Astrocyte (in vitro differentiated cells and primary cell): ENCODE measurements at regions not wholly inside any gene's neighbourhood (a gene's known extent, or its start where the extent isn't known, plus 50 kb on each side); places are given as distances from the start of the nearest gene placed in this dataset.

Source experiments
- DNase-seq: peaks from one replicate; pipeline ENCODE4 v3.0.0-alpha.2; 2010; ENCODE audit warnings: low read depth
- FAIRE-seq: peaks from 2 replicates; lab custom pipeline; 2011; peaks lifted over from hg19 to GRCh38; lab: Jason Lieb, UNC
- H2AFZ ChIP-seq: 2 replicates; pipeline ENCODE4 v1.6.0; 2012; ENCODE audit warnings: low read depth, low read length, inconsistent platforms
- H3K27ac ChIP-seq: 2 replicates; pipeline ENCODE4 v1.5.1; 2011; ENCODE audit warnings: low read depth, low read length, inconsistent platforms
- H3K27me3 ChIP-seq: 2 replicates; pipeline ENCODE4 v1.6.0; 2011; ENCODE audit warnings: low read length, inconsistent platforms; ENCODE audit not compliant: insufficient read depth
- H3K36me3 ChIP-seq: 2 replicates; pipeline ENCODE4 v1.5.1; 2011; ENCODE audit warnings: low read length, inconsistent platforms; ENCODE audit not compliant: insufficient read depth
- H3K4me1 ChIP-seq: 2 replicates; pipeline ENCODE4 v1.5.1; 2011; ENCODE audit warnings: low read length, inconsistent platforms; ENCODE audit not compliant: insufficient read depth
- H3K4me2 ChIP-seq: 2 replicates; pipeline ENCODE4 v1.6.0; 2012; ENCODE audit warnings: low read length, inconsistent platforms
- H3K4me3 ChIP-seq: 2 replicates; pipeline ENCODE4 v1.5.1; 2011; ENCODE audit warnings: low read depth, mild to moderate bottlenecking, low read length, inconsistent platforms; ENCODE audit not compliant: insufficient read depth
- H3K79me2 ChIP-seq: 2 replicates; pipeline ENCODE4 v1.6.0; 2012; ENCODE audit warnings: mild to moderate bottlenecking, low read length, inconsistent platforms; ENCODE audit not compliant: insufficient read depth
- H3K9ac ChIP-seq: 2 replicates; pipeline ENCODE4 v1.6.0; 2012; ENCODE audit warnings: mild to moderate bottlenecking, low read length, inconsistent platforms
- H3K9me3 ChIP-seq: 2 replicates; pipeline ENCODE4 v1.5.1; 2012; ENCODE audit warnings: low read depth, mild to moderate bottlenecking, low read length, inconsistent platforms; ENCODE audit not compliant: insufficient read depth
- H4K20me1 ChIP-seq: 2 replicates; pipeline ENCODE4 v1.6.0; 2012; ENCODE audit warnings: low read length, inconsistent platforms; ENCODE audit not compliant: insufficient read depth
- H3K27ac Mint-ChIP-seq: one replicate; pipeline ENCODE4 v1.8.0; 2021; ENCODE audit warnings: mild to moderate bottlenecking, mixed read lengths; ENCODE audit not compliant: unreplicated experiment
- H3K27me3 Mint-ChIP-seq: one replicate; pipeline ENCODE4 v1.8.0; 2021; ENCODE audit warnings: low read depth, mixed read lengths; ENCODE audit not compliant: unreplicated experiment
- H3K36me3 Mint-ChIP-seq: one replicate; pipeline ENCODE4 v1.8.0; 2021; ENCODE audit warnings: low read depth, mixed read lengths; ENCODE audit not compliant: unreplicated experiment
- H3K4me1 Mint-ChIP-seq: one replicate; pipeline ENCODE4 v1.8.0; 2021; ENCODE audit warnings: low read depth, mixed read lengths; ENCODE audit not compliant: unreplicated experiment
- H3K4me3 Mint-ChIP-seq: one replicate; pipeline ENCODE4 v1.8.0; 2021; ENCODE audit warnings: mild to moderate bottlenecking, moderate library complexity, mixed read lengths; ENCODE audit not compliant: unreplicated experiment
- H3K9me3 Mint-ChIP-seq: one replicate; pipeline ENCODE4 v1.8.0; 2021; ENCODE audit warnings: mild to moderate bottlenecking, mixed read lengths; ENCODE audit not compliant: unreplicated experiment
- EZH2 ChIP-seq: IDR thresholded peaks from 2 replicates; pipeline ENCODE4 v1.6.1; 2012; ENCODE audit warnings: mild to moderate bottlenecking, low read length, inconsistent platforms; ENCODE audit not compliant: insufficient read depth
- TF ChIP-seq, protein P1 (sequence below): IDR thresholded peaks from 2 replicates; pipeline ENCODE4 v1.5.1; 2011; ENCODE audit warnings: low read depth, mild to moderate bottlenecking, inconsistent platforms, low read length, moderate library complexity; ENCODE audit not compliant: insufficient read depth

- Histone ChIP-seq H3K27ac (no peak overlapping the region), H2AFZ (no peak overlapping the region), H3K9ac (no peak overlapping the region), H3K9me3 (no peaks in the 10 kb centered on the region), H3K36me3 (no peaks in the 10 kb centered on the region), H4K20me1 (no peaks in the 10 kb centered on the region), H3K27me3 (peaks cover 2% of the 10 kb centered on the region), H3K79me2 (no peaks in the 10 kb centered on the region), H3K4me1 (no peaks in the 10 kb centered on the region), H3K4me3 (no peak overlapping the region), H3K4me2 (no peak overlapping the region)
- TF ChIP-seq EZH2 = no peak
- TF ChIP-seq, protein P1, sequence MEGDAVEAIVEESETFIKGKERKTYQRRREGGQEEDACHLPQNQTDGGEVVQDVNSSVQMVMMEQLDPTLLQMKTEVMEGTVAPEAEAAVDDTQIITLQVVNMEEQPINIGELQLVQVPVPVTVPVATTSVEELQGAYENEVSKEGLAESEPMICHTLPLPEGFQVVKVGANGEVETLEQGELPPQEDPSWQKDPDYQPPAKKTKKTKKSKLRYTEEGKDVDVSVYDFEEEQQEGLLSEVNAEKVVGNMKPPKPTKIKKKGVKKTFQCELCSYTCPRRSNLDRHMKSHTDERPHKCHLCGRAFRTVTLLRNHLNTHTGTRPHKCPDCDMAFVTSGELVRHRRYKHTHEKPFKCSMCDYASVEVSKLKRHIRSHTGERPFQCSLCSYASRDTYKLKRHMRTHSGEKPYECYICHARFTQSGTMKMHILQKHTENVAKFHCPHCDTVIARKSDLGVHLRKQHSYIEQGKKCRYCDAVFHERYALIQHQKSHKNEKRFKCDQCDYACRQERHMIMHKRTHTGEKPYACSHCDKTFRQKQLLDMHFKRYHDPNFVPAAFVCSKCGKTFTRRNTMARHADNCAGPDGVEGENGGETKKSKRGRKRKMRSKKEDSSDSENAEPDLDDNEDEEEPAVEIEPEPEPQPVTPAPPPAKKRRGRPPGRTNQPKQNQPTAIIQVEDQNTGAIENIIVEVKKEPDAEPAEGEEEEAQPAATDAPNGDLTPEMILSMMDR = no peak
- Mint-ChIP-seq H3K27me3 (peaks cover 18% of the 10 kb centered on the region), H3K4me3 (no peak overlapping the region), H3K4me1 (no peaks in the 10 kb centered on the region), H3K27ac (no peak overlapping the region), H3K36me3 (no peaks in the 10 kb centered on the region), H3K9me3 (no peaks in the 10 kb centered on the region)
- FAIRE-seq (no peak), DNase-seq (no peak)
Observed at GRCh38 chr12:115712676-115713075, 564.8 kb downstream of the MED13L start.

GRCh38 chr12:115710104-115710564 lies 567.4 kb downstream of the MED13L start:
- no peaks in the 10 kb centered on the region for H3K36me3 ChIP-seq
- no peaks in the 10 kb centered on the region for H3K4me1 Mint-ChIP-seq
- no peaks in the 10 kb centered on the region for H3K79me2 ChIP-seq
- H3K9me3 Mint-ChIP-seq = peaks cover 3% of the 10 kb centered on the region
- H2AFZ ChIP-seq = no peak overlapping the region
- TF ChIP-seq EZH2 = no peak
- TF ChIP-seq, protein P1 = no peak
- H3K36me3 Mint-ChIP-seq = no peaks in the 10 kb centered on the region
- no peak overlapping the region for H3K4me3 ChIP-seq
- no peak overlapping the region for H3K4me2 ChIP-seq
- peaks cover 2% of the 10 kb centered on the region for H3K27me3 ChIP-seq
- H3K27me3 Mint-ChIP-seq = peaks cover 30% of the 10 kb centered on the region
- FAIRE-seq (peak; percentile 47), DNase-seq (peak; percentile 46)
- no peaks in the 10 kb centered on the region for H3K9me3 ChIP-seq
- no peak overlapping the region for H3K27ac ChIP-seq
- H3K4me3 Mint-ChIP-seq = no peak overlapping the region
- no peaks in the 10 kb centered on the region for H4K20me1 ChIP-seq
- no peak overlapping the region for H3K27ac Mint-ChIP-seq
- H3K4me1 ChIP-seq = no peaks in the 10 kb centered on the region
- no peak overlapping the region for H3K9ac ChIP-seq

- H3K27ac Mint-ChIP-seq = no peak overlapping the region
Observed at GRCh38 chr12:115709540-115710011, 567.9 kb downstream of the MED13L start.

More at GRCh38 chr12:115709540-115710011, 567.9 kb downstream of the MED13L start:
- FAIRE-seq (no peak), DNase-seq (no peak)
- Mint-ChIP-seq H3K27me3 (peaks cover 30% of the 10 kb centered on the region), H3K9me3 (peaks cover 4% of the 10 kb centered on the region), H3K36me3 (no peaks in the 10 kb centered on the region), H3K4me1 (no peaks in the 10 kb centered on the region), H3K4me3 (no peak overlapping the region)
- Histone ChIP-seq H3K36me3 (no peaks in the 10 kb centered on the region), H3K9me3 (no peaks in the 10 kb centered on the region), H3K27ac (no peak overlapping the region), H3K4me2 (no peak overlapping the region), H4K20me1 (no peaks in the 10 kb centered on the region), H2AFZ (no peak overlapping the region), H3K9ac (no peak overlapping the region), H3K27me3 (peaks cover 2% of the 10 kb centered on the region), H3K4me3 (no peak overlapping the region), H3K79me2 (no peaks in the 10 kb centered on the region), H3K4me1 (no peaks in the 10 kb centered on the region)
- no peak for TF ChIP-seq EZH2
- TF ChIP-seq, protein P1 = no peak
